ENCODE measurements at regions not wholly inside any gene's neighbourhood (a gene's known extent, or its start where the extent isn't known, plus 50 kb on each side); places are given as distances from the start of the nearest gene placed in this dataset.

- TF ChIP-seq CTCF (IDR thresholded peaks at IDR 0.05), result no peak
- TF ChIP-seq POLR2A (IDR thresholded peaks at IDR 0.05), result no peak
Measured at GRCh38 chr20:24892522-24892921, 56.5 kb upstream of the CST7 start.

Measured in gastroesophageal sphincter (tissue), 3 donors.